CD1c-positive myeloid dendritic cell (primary cell): ENCODE measurements at regions not wholly inside any gene's neighbourhood (a gene's known extent, or its start where the extent isn't known, plus 50 kb on each side); places are given as distances from the start of the nearest gene placed in this dataset.

Experiments used
- DNase-seq: peaks from one replicate; pipeline ENCODE4 v3.0.0-alpha.2; 2016; ENCODE audit errors: extremely low spot score

DNA sequence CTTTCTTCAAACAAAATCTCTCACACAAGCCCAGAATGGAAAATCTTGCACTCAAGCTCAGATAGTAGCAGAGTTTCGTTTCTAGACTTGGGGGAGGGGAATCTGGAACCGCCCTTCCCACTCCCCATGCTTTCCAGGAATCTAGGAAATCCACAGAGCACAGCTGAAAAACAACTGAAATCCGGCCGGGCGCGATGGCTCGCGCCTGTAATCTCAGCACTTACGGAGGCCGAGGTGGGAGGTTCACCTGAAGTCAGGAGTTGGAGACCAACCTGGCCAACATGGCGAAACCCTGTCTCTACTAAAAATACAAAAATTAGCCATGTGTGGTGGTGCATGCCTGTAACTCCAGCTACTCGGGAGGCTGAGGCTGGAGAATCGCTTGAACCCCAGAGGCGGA, 127.3 kb upstream of the SLC34A2 start:
- no peak for DNase-seq

DNA sequence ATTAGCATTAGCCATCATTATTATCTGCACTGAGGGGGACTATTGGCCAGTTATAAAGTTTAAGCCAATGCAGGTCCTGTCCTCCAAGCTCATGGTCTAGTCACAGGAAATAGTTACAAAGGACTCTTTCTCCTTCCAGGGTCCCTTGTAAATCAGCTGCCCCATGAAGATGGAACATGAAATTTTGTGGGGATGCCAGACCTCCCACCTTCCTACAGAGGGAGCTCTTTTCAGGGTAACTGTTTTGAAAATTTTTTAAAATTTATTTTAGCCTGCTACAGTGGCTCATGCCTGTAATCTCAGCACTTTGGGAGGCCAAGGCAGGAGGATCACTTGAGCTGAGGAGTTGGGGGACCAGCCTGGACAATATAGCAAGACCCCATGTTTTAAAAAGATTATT, 124.4 kb upstream of the SLC34A2 start:
- no peak for DNase-seq

DNA sequence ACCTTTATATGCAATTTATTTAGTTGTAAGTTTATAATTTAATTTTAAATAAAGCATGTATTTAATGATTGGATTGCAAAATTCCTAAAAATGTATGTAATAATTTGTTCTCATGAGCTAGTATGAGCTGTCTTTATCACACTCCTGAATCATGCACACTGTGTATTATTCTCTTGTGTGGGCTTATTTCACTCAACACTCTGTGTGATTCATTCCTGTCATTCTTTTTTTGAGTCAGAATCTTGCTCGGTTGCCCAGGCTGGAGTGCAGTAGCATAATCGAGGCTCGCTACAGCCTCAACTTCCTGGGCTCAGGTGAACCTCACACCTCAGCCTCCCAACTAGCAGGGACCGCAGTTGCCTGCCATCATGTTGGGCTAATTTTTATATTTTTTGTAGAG, 123.1 kb upstream of the SLC34A2 start:
- DNase-seq: no peak

DNA sequence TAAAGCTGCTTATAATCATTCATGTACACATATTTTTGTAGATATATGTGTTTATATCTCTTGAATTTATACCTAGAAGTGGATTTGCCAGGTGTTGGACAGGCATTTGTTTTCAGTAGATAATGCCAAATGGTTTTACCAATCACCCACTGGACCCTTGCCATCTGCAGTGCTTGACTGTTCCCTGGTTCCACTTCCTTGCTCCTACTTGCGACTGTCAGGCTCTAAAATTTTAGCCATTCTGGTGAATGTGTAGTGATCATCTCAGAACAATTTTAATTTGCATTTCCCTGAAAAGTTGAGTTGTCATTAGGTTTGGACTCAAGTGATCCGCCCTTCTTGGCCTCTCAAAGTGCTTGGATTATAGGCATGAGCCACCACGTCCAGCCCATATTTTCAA, 122.4 kb upstream of the SLC34A2 start:
- no peak for DNase-seq

DNA sequence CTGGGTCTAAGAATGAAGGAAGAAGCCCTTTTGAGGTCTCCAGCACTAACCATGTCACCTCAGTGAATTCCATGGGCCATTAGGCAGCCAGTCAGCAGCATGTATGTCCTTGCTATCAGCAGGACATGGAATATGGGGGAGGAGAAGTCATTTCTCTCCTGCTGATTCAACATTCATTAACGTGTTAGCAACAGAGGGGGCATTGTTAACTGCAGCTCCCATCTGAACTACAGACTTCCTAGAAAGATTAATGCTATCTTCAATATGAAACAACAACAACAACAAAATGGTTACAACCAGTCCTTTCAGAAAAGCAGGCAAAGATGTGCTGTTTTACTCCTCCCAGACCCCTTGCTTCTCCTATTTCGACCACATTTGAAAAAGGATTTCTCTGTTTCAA, 120.4 kb upstream of the SLC34A2 start:
- no peak for DNase-seq

DNA sequence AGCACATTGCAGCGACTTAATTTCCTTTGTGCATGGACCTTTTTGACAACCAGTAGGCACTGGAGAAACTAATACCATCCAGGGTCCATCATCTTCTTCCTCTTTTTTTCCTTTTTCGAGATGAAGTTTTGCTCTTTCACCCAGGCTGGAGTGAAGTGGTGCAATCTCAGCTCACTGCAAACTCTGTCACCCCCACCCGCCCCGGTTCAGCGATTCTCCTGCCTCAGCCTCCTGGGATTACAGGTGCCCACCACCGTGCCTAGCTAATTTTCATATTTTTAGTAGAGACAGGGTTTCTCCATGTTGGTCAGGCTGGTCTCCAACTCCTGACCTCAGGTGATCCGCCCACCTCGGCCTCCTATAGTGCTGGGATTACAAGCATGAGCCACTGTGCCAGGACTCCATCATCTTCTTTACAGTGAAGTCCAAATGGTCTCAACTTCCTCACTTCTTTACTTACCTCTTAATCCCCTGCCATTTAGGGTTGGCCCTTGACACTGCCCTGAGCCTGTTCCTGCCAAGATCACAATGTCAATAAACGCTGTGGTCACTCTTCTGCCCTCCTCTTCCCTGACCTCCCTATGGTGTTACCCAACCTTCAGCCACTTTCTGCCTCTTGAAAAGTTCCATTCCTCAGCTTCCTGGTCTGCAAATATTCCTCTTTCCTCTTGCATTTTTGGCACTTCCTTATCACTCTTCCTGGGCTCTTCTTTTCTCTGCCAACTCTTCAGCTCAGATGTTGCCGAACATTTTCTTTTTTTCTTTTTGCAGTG, 119.8 kb upstream of the SLC34A2 start:
- no peak for DNase-seq

DNA sequence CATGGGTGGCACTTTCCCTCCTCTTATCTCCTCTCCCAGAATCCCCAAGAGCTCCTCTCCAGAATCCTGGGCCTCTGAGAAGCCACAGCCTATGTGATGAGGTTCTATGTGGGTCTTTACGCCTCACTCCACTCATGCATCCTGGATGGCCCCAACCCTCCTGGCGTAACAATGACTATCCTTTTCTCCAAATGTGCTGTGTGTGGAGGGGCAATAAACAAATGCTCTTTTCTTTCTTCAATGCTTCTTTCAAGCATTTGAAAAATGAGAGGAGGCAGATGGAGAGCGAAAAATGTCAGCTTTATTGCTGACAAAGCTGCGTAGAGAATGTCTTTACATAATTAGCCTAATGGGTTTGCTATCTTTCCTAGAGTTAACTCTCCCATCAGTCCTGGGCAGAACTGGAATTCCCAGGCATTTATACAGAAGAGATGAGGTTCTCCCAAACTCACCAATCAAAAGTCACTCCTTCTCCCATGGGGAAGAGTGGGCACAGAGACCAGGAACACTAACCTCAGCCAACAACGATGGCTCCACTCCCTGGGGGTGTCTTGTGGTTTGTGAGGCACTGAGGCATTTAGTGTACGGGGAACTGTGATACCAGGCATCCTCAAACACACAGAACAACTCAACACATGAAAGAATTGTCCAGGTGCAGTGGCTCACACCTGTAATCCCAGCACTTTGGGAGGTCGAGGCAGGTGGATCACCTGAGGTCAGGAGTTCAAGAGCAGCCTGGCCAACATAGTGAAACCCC, 118.9 kb upstream of the SLC34A2 start:
- DNase-seq: no peak

DNA sequence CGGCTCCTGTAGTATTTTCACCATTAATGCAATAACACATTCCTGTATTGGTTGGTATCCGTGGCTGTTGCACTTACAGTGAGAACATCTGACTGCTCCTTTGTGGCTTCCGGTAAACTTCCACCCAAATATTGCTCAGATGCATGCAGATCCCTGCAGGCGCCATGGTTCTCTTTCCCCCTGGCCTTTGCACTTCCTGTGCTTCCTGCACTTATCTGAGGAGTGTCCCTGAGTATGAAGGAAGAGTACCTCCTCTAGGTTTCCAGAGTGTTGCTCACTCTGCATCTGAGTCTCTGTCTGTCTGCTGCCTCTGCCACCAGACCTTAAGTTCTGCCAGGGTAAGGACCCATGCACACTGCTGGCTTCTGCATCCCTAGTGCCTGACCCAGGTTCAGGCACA, 117.2 kb upstream of the SLC34A2 start:
- DNase-seq: no peak

DNA sequence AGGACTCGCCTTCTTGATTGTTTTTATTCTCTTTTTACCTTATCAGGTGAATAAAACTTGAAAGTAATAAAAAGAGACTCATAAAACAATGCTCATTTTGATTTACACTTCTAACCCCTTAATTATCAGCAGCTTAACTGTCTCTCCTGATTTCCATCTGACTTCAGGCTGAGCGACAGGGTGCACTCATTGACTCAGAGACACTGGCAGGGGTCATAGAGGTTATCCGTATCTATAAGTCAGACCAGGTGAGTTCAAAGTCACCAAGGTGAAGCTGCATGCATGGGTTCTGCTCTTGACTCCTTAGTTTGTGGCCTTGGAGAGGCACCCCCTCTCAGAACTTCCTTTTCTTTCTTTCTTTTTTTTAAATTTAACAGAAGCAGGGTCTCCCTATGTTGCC, 116.4 kb upstream of the SLC34A2 start:
- no peak for DNase-seq

DNA sequence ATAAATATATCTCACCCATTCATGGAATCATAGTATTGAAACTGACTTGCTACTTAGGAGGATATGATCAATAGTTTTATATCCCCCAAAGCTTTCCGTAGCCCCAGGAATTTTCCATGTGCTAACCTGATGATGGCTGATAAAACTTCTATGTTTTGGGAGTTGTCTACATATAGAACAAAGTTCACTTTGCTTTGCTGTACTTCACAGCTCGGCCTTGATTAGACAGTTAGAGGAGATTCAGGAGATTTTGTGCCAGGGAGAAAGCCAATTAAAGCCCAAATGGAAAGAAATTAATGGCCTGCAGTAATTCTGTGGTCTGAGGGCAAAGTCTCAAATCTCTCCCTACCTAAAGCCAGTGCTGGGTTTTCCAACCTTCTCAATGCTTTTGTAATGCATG, 114.9 kb upstream of the SLC34A2 start:
- no peak for DNase-seq

DNA sequence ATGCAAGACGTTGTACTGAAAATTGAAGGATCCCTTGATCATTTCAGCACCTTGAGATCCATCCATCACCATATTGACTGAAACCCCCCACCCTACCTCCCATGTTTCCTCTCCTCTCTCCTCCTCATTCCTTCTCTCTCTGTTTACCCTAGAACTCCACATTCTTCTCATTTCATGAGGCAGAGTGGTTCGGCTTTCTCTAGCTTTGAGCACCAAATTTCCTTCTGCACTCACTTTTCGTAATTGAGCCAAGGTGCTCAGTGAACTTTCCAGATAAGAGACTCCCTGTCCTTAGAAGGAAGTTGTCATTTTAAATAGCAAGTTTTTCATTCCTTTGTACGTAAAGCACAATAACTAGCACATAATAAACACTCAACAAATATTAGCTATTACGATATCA, 108.3 kb upstream of the SLC34A2 start:
- no peak for DNase-seq

DNA sequence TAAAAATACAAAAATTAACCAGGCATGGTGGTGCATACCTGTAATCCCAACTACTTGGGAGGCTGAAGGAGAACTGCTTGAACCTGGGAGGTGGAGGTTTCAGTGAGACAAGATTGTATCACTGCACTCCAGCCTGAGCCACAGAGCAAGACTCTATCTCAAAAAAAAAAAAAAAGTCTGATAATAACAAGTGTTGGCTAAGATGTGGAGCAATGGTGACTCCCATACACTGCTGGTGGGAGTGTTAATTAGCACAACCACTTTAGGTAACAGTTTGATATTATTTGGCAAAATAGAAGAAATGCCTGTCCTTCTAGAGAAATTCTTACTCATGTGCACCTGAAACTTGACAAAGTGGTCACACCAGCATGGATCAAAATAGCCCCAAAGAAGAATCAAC, 106.2 kb upstream of the SLC34A2 start:
- no peak for DNase-seq

DNA sequence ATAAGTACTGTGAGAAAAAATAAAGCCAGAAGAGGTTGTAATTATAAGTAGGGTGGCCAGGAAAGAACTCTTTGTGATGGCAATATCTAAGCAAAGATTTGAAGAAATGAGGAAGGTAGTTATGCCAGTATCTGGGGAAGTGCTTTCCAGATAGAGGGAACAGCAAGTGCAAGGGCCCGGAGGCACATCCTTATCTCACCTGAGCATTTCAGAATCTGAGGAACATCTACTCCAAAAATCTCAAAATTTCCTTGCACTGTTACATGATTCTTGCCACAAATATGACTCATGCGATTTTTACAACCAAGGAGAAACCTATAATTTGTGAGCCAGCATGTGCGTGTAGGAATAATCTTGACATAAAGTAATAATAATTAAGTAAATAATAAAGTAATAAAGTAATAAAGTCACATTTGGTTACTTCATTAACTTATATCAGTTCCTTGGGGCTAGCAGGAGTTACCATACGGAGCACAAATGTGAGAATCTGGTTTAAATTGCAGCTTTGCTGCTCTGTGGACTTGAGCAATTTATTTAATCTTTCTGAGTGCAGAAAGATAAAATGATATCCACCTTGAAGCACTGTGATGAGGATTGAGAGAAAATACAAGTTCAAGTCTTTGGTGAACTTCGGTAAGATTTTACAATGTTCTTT, 105.1 kb upstream of the SLC34A2 start:
- DNase-seq: no peak

DNA sequence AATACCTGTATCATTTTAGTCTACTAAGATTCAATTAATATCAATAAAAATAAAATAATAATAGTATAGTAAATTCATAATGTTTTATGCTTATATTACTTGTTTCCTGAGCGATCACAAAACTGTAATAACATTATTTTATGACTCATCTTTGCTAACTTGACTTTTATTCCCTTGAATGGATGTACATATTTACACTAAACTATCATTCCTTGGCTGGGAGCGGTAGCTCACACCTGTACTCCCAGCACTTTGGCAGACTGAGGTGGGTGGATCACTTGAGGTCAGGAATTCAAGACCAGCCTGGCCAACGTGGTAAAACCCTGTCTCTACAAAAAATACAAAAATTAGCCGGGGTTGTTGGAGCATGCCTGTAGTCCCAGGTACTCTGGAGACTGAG, 104.0 kb upstream of the SLC34A2 start:
- no peak for DNase-seq

DNA sequence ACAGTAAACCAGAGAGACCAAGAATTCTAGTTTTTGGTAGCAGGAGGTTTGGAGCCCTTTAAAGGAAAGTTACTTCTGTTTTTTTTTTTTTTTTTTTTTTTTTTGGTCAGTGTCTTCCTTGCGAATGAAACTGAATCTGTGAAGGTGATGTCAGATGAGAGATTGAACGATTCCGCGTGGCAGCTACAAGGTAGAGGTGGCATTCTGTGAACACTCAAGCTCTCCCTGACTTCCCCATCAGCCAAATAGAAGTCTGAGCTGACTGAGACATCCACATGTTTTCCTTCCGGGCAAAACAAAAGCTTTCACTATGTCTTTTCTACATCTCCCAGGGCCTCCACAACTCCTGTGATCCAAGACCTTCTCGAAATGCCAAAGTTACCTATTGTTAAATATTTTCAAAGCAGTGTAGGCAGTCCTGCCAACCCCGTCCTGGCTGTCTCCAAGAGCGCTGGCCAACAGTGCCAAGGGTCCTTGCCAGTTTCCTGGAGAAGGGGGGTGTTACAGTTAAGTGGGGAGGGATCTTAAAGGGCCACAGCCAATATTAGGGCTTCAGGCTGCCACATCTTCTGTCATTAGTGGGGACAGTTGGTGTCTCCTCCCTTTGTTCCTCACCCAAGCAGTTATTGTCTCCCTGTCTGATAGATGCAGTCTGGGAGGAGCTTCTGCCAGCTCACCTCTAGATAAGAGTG, 102.9 kb upstream of the SLC34A2 start:
- DNase-seq: no peak

DNA sequence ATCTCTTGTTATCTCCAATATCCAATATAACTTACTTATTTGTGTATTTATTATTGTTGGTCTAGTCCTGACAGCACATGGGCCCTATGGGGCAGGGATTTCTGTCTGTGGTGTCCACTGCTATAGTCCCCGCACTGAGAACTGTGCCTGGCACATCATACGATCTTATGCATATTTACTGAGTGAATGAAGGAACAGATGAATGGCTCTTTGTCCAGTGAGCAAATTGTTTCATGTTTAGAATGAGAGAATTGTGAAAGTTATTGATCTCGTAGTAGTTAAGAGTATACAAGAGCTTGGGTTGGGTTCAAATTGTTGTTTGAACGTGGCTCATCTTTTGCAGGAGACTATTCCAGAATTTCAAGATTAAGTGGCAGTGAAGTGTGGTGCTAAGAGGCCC, 96.1 kb upstream of the SLC34A2 start:
- no peak for DNase-seq

DNA sequence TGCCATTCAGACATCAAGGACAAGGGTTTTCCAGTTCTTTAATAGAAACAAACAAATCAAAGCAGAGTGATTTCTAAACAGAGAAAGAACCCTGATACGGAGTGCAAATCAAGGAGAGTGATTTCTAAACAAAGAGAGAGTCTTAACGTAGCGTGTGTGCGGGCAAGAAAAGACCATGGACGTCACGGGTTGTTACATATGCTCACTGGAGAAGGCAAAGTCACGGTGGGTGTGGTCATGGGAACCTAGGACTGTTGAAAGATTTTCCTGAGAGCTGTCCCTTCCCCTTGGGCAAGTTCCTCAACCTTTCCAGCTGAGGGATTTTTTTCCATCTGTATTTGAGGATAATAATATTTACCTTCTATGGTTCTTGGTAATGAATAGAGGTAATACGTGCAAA, 95.0 kb upstream of the SLC34A2 start:
- DNase-seq: no peak

DNA sequence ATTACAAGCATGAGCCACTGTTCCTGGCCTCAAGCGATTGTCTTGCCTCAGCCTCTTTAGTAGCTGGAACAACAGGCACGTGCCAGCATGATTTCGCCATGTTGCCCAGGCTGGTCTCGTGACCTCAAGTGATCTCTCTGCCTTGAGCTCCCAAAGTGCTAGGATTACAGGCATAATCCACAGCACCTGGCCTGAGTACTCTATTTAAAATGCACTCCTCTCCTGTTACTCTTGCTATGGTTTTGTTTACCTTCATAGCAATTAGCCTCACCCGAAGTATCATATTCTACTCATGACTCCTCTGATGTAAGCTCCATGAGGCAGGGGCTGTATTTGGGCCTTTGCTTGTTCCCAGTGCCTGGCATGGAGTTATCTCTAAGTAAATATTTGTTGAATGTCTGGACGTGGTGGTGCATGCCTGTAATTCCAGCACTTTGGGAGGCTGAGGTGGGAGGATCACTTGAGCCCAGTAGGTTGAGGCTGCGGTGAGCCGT, 92.5 kb upstream of the SLC34A2 start:
- DNase-seq: no peak

DNA sequence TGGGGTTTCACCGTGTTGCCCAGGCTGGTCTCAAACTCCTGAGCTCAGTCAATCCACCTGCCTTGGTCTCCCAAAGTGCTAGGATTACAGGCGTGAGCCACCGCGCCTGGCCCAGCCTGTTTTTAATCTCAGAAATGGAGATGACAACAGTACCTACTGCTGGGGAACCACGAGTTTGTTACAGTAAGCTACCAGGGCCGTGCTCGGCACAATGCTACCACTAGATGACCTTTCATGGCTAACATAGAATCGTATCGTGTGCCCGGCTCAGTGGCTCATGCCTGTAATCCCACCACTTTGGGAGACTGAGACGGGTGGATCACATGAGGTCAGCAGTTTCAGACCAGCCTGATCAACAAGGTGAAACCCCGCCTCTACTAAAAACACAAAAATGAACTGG, 90.8 kb upstream of the SLC34A2 start:
- no peak for DNase-seq

DNA sequence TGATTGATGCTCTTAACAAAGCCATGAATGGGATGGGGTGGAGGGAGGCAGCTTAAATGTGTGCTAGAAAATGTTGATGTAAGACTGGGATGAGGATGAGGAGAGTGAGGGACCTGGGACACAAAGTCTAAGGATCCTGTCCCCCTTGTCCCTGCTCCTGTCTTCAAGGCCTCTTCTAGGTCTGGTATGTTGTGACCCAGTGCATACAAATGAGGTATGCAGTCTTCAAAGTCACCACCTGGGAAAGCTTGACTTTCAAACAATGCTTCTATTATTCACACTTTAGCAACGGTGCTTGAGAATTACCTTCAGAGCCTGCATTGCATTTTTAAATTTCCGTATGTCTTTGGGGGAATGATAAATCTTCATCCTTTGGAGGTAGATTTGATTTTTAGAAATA, 88.4 kb upstream of the SLC34A2 start:
- DNase-seq: no peak

DNA sequence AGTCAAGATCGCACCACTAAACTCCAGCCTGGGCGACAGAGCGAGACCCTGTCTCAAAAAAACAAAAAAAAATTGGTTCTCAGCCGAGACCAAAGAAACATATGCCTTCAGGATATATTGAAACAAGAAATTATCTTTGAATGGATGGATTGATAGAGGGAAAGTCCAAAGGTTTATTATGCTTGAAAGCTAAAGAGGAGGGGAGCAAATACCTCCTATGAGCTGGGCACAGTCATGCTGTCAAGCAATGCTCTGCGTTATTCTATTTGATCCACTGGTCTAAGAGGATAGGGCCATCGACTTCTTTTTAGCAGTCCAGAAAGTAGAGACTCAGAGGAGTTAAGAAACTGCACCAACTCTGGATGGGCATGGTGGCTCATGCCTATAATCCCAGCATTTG, 85.9 kb upstream of the SLC34A2 start:
- no peak for DNase-seq

DNA sequence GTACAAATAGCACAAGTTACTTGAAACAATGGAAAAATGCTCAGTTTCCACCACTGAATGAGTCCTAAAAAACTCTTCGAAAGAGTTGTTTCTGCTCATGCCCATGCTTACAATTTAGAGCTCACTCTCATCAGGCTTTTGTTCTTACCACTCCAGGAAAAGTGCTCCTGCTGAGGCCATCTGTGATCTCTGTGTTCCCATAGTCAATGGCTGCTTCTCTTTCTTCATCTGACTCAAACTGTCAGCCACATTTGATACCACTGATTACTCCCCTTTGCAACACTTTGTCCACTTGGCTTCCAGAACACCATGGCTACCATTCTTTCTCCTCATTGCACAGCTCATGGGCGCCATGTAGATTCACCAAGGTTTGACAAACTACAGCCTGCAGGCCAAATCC, 80.0 kb upstream of the SLC34A2 start:
- DNase-seq: no peak
